Keratinocyte (primary cell): ENCODE measurements at regions not wholly inside any gene's neighbourhood (a gene's known extent, or its start where the extent isn't known, plus 50 kb on each side); places are given as distances from the start of the nearest gene placed in this dataset.

Experiments
- DNase-seq: peaks from one replicate; pipeline ENCODE4 v3.0.0-alpha.2; 2011; ENCODE audit warnings: low read depth, missing footprints, low spot score
- FAIRE-seq: peaks from 2 replicates; lab custom pipeline; 2011; peaks lifted over from hg19 to GRCh38; lab: Jason Lieb, UNC
- H2AFZ ChIP-seq: 2 replicates; pipeline ENCODE4 v1.6.0; 2012; ENCODE audit warnings: low read length, control low read depth, inconsistent platforms; ENCODE audit not compliant: control insufficient read depth
- H3K27ac ChIP-seq: 2 replicates; pipeline ENCODE4 v1.5.1; 2011; ENCODE audit warnings: low read length; ENCODE audit not compliant: control insufficient read depth, insufficient read depth
- H3K27me3 ChIP-seq: 3 replicates; pipeline ENCODE4 v1.6.0; 2011; ENCODE audit warnings: low read length; ENCODE audit not compliant: control insufficient read depth, insufficient read depth; ENCODE audit errors: extremely low read depth
- H3K36me3 ChIP-seq, 2 experiments: 2 replicates in 1 of 2; 3 replicates in 1 of 2; pipeline ENCODE4 v1.5.1; 2011; ENCODE audit warnings: low read length in 2 of 2, mild to moderate bottlenecking in 1 of 2; ENCODE audit not compliant: control insufficient read depth in 2 of 2, insufficient read depth in 2 of 2; ENCODE audit errors: extremely low read depth in 1 of 2
- H3K4me1 ChIP-seq: 3 replicates; pipeline ENCODE4 v1.5.1; 2011; ENCODE audit warnings: low read length; ENCODE audit not compliant: control insufficient read depth, insufficient read depth; ENCODE audit errors: extremely low read depth
- H3K4me2 ChIP-seq: 3 replicates; pipeline ENCODE4 v1.6.0; 2011; ENCODE audit warnings: low read depth, low read length; ENCODE audit not compliant: control insufficient read depth, insufficient read depth; ENCODE audit errors: extremely low read depth
- H3K4me3 ChIP-seq, 3 experiments: fragments of 200-600 bp in 1 of 3; sonication (generic) in 1 of 3; 2 replicates in 2 of 3; 3 replicates in 1 of 3; pipeline ENCODE4 v1.5.1; 2011 to 2016; ENCODE audit warnings: low read length in 3 of 3, mild to moderate bottlenecking in 3 of 3, control low read depth in 2 of 3, inconsistent platforms in 1 of 3, low read depth in 1 of 3, mixed read lengths in 1 of 3, mixed run types in 1 of 3, moderate library complexity in 1 of 3; ENCODE audit not compliant: control insufficient read depth in 2 of 3, insufficient read depth in 2 of 3; ENCODE audit errors: extremely low read depth in 1 of 3
- H3K79me2 ChIP-seq: 2 replicates; pipeline ENCODE4 v1.6.0; 2012; ENCODE audit warnings: low read length; ENCODE audit not compliant: control insufficient read depth, insufficient read depth
- H3K9ac ChIP-seq: 3 replicates; pipeline ENCODE4 v1.6.0; 2011; ENCODE audit warnings: low read length; ENCODE audit not compliant: control insufficient read depth, insufficient read depth; ENCODE audit errors: extremely low read depth
- H3K9me1 ChIP-seq: 3 replicates; pipeline ENCODE4 v1.6.0; 2011; ENCODE audit warnings: low read length; ENCODE audit not compliant: control insufficient read depth, insufficient read depth; ENCODE audit errors: extremely low read depth
- H3K9me3 ChIP-seq: 2 replicates; pipeline ENCODE4 v1.5.1; 2012; ENCODE audit warnings: low read depth, low read length; ENCODE audit not compliant: control insufficient read depth
- H4K20me1 ChIP-seq: 3 replicates; pipeline ENCODE4 v1.6.0; 2011; ENCODE audit warnings: low read length; ENCODE audit not compliant: control insufficient read depth, insufficient read depth; ENCODE audit errors: extremely low read depth
- CTCF ChIP-seq, 3 experiments: IDR thresholded peaks in 1 of 3; conservative IDR thresholded peaks in 1 of 3; optimal IDR thresholded peaks in 1 of 3; 2 replicates in 2 of 3; 3 replicates in 1 of 3; pipeline versions ENCODE3 to v1.5.1; 2011; ENCODE audit warnings: low read length in 3 of 3, mild to moderate bottlenecking in 3 of 3, moderate library complexity in 2 of 3, control low read depth in 1 of 3, inconsistent platforms in 1 of 3; ENCODE audit not compliant: insufficient read depth in 2 of 3; ENCODE audit errors: extremely low read depth in 1 of 3
- EZH2 ChIP-seq: IDR thresholded peaks from one replicate; pipeline ENCODE4 v1.6.1; 2012; ENCODE audit warnings: inconsistent platforms, mild to moderate bottlenecking, low read length, moderate library complexity
- dilution Hi-C: fragments of 300-500 bp; cut with MboI; formaldehyde crosslinking; loops from one replicate; pipeline ENCODE4 v1.7.0; 2020; ENCODE audit warnings: low sequenced_read_pairs; ENCODE audit not compliant: extremely low pct_ligation_motif_present

DNA sequence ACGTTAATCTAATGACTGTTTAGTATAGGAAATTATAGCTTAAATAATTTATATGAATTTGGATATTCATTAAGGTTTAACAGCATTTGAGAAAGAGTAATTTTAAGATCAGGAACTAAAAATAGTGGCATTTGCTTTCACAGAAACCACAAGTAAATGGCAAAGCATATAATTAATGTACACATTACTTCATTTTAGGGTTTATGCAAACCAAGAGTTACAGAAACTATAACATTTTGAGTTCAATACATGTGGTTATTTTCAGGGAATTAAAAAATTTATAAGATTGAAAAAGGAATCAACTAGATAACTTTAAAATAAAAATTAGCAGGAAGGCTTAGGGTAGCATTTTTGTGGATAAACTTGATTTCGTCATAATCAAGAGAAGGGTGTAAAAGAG lies 151.7 kb upstream of the MIR17HG start:
- no peaks in the 10 kb centered on the region for H3K36me3 ChIP-seq
- no peaks in the 10 kb centered on the region for H3K4me1 ChIP-seq
- no peak overlapping the region for H2AFZ ChIP-seq
- no peaks in the 10 kb centered on the region for H3K9me3 ChIP-seq
- no peaks in the 10 kb centered on the region for H3K9me1 ChIP-seq
- H3K27ac ChIP-seq = no peak overlapping the region
- H3K4me3 ChIP-seq = no peak overlapping the region
- FAIRE-seq = no peak
- TF ChIP-seq CTCF (optimal IDR thresholded peaks at IDR 0.05 in 1 of 3, IDR thresholded peaks at IDR 0.05 in 1 of 3, conservative IDR thresholded peaks at IDR 0.05 in 1 of 3; ENCODE audit: extremely low read depth in 1 of 3, insufficient read depth in 2 of 3, low read length in 3 of 3) = no peak
- no peak for TF ChIP-seq EZH2
- no peaks in the 10 kb centered on the region for H3K79me2 ChIP-seq
- no peaks in the 10 kb centered on the region for H3K27me3 ChIP-seq
- no peak overlapping the region for H3K4me2 ChIP-seq
- dilution Hi-C loops = no loop called here
- no peak for DNase-seq
- no peaks in the 10 kb centered on the region for H4K20me1 ChIP-seq
- H3K9ac ChIP-seq = no peak overlapping the region

DNA sequence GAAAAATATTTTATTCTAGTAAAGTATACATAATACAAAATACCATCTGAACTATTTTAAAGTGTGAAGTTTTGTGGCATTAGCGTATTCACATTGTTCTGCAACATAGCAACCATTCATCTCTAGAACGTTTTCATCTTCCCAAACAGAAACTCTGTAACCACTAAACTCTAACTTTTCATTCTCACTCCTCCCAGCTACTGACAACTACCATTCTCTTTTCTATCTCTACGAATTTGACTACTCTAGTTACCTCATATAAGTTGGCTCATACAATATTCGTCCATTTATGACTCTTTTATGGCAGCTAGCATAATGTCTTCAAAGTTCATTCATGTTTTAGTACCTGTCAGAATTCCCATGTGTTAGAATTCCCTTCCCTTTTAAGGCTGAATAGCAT lies 150.5 kb upstream of the MIR17HG start:
- FAIRE-seq (no peak), DNase-seq (no peak)
- Histone ChIP-seq H4K20me1 (no peaks in the 10 kb centered on the region), H3K4me3 (no peak overlapping the region), H3K9ac (no peak overlapping the region), H3K27me3 (no peaks in the 10 kb centered on the region), H3K4me1 (no peaks in the 10 kb centered on the region), H3K4me2 (no peak overlapping the region), H3K79me2 (no peaks in the 10 kb centered on the region), H3K9me3 (no peaks in the 10 kb centered on the region), H2AFZ (no peak overlapping the region), H3K27ac (no peak overlapping the region), H3K9me1 (no peaks in the 10 kb centered on the region), H3K36me3 (no peaks in the 10 kb centered on the region)
- dilution Hi-C loops = no loop called here
- no peak for TF ChIP-seq CTCF (optimal IDR thresholded peaks at IDR 0.05 in 1 of 3, IDR thresholded peaks at IDR 0.05 in 1 of 3, conservative IDR thresholded peaks at IDR 0.05 in 1 of 3; ENCODE audit: extremely low read depth in 1 of 3, insufficient read depth in 2 of 3, low read length in 3 of 3)
- TF ChIP-seq EZH2 = no peak
